OCI-M1 (cell line): ENCODE measurements at regions not wholly inside any gene's neighbourhood (a gene's known extent, or its start where the extent isn't known, plus 50 kb on each side); places are given as distances from the start of the nearest gene placed in this dataset.

Experiments used
- DNase-seq: peaks from one replicate; lab custom pipeline; 2025; lab: John Stamatoyannopoulos, UW

DNA sequence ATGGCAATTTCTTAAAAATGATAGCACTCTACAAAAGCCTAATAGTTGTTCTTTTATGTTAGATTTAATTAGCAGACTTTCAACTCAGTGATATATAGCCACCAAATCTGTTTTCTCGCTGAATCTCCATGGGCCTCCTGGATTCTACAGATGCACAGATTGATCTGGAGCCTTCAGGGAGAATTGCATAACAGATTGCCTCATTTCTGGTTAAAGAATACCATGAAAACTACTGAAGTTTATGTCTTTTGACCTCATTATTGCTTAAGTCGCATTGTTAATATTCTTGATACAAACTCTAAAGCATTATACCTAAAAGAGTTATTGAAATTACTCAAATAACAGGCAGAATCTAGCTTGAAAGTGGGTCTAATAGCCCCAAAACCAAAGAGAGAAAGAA lies 53.7 kb upstream of the PRR20A start:
- DNase-seq: no peak
